PC-3 (cell line): ENCODE measurements at regions not wholly inside any gene's neighbourhood (a gene's known extent, or its start where the extent isn't known, plus 50 kb on each side); places are given as distances from the start of the nearest gene placed in this dataset.

ENCODE experiments used
- ATAC-seq: fragments of 200-7000 bp; cut with Tn5 transposase; 2 replicates; pipeline ENCODE4 v1.9.1; 2020; ENCODE audit warnings: mild to moderate bottlenecking, moderate library complexity
- BruUV-seq: library from RNA; stranded (reverse); fragments of 400-500 nt; replicated peaks from 2 replicates; lab custom pipeline; 2021; lab: Mats Ljungman, UMichigan
- CTCF ChIA-PET: fragments of 300-600 bp; sonication (Branson Sonifier 250); formaldehyde crosslinking; loops from one replicate; lab custom pipeline; 2022; ENCODE audit warnings: antibody characterized with exemption; lab: Charles Lee
- POLR2A ChIA-PET: fragments of 300-600 bp; sonication (Branson Sonifier 250); formaldehyde crosslinking; loops from one replicate; lab custom pipeline; 2022; ENCODE audit warnings: antibody characterized with exemption; ENCODE audit not compliant: unreplicated experiment; lab: Charles Lee
- DNase-seq: peaks from one replicate; pipeline ENCODE4 v3.0.0-alpha.2; 2015
- H2AFZ ChIP-seq: fragments of 300-600 bp; sonication (generic); 2 replicates; pipeline ENCODE4 v1.6.0; 2016; ENCODE audit warnings: antibody characterized with exemption, low read length
- H3F3A ChIP-seq: fragments of 300-600 bp; sonication (generic); one replicate; pipeline ENCODE4 v1.6.0; 2017; ENCODE audit warnings: antibody characterized with exemption, low read length, control low read depth, mild to moderate bottlenecking; ENCODE audit not compliant: unreplicated experiment
- H3K27ac ChIP-seq: fragments of 300-600 bp; sonication (generic); 2 replicates; pipeline ENCODE4 v1.5.1; 2016; ENCODE audit warnings: mild to moderate bottlenecking, low read length
- H3K27me3 ChIP-seq: fragments of 300-600 bp; sonication (generic); 2 replicates; pipeline ENCODE4 v1.6.1; 2016; ENCODE audit warnings: low read length, mixed read lengths
- H3K36me3 ChIP-seq: fragments of 300-600 bp; sonication (generic); 2 replicates; pipeline ENCODE4 v1.6.1; 2016; ENCODE audit warnings: low read depth, mixed run types, low read length, mixed read lengths
- H3K4me1 ChIP-seq: fragments of 300-600 bp; sonication (generic); 2 replicates; pipeline ENCODE4 v1.5.1; 2016; ENCODE audit warnings: low read length; ENCODE audit not compliant: insufficient read depth
- H3K4me2 ChIP-seq: fragments of 300-600 bp; sonication (generic); 2 replicates; pipeline ENCODE4 v1.6.0; 2016; ENCODE audit warnings: low read length
- H3K4me3 ChIP-seq: fragments of 300-600 bp; sonication (generic); 2 replicates; pipeline ENCODE4 v1.5.1; 2016; ENCODE audit warnings: mild to moderate bottlenecking, low read length, mixed read lengths
- H3K79me2 ChIP-seq: fragments of 300-600 bp; sonication (generic); 2 replicates; pipeline ENCODE4 v1.6.1; 2017; ENCODE audit warnings: low read length, mixed read lengths
- H3K9ac ChIP-seq: fragments of 300-600 bp; sonication (generic); 2 replicates; pipeline ENCODE4 v1.6.0; 2016; ENCODE audit warnings: mild to moderate bottlenecking, low read length
- H3K9me2 ChIP-seq: fragments of 300-600 bp; sonication (generic); replicated peaks from 2 replicates; pipeline ENCODE4 v1.6.1; 2016; ENCODE audit warnings: mixed run types, low read length, mixed read lengths
- H3K9me3 ChIP-seq: fragments of 300-600 bp; sonication (generic); 2 replicates; pipeline ENCODE4 v1.6.1; 2016; ENCODE audit warnings: low read length, mixed read lengths
- H4K20me1 ChIP-seq: fragments of 300-600 bp; sonication (generic); 2 replicates; pipeline ENCODE4 v1.6.1; 2016; ENCODE audit warnings: low read length, mixed read lengths
- EZH2 ChIP-seq: fragments of 300-600 bp; sonication (generic); IDR thresholded peaks from one replicate; pipeline ENCODE4 v1.6.1; 2017; ENCODE audit warnings: antibody characterized with exemption, mild to moderate bottlenecking, low read length; ENCODE audit not compliant: unreplicated experiment
- EZH2phosphoT487 ChIP-seq: fragments of 300-600 bp; sonication (generic); IDR thresholded peaks from 2 replicates; pipeline ENCODE4 v1.6.1; 2018; ENCODE audit warnings: mild to moderate bottlenecking, antibody characterized with exemption, low read length, borderline replicate concordance
- intact Hi-C: fragments of 100-400 bp; cut with micrococcal nuclease; formaldehyde crosslinking; loops from 2 replicates; pipeline ENCODE4 v1.9.0; 2023
- TF ChIP-seq, protein P1 (sequence below): fragments of 300-600 bp; sonication (generic); conservative IDR thresholded peaks from 2 replicates; pipeline ENCODE4 v1.5.1; 2017; ENCODE audit warnings: antibody characterized with exemption, low read depth, mild to moderate bottlenecking, low read length

DNA sequence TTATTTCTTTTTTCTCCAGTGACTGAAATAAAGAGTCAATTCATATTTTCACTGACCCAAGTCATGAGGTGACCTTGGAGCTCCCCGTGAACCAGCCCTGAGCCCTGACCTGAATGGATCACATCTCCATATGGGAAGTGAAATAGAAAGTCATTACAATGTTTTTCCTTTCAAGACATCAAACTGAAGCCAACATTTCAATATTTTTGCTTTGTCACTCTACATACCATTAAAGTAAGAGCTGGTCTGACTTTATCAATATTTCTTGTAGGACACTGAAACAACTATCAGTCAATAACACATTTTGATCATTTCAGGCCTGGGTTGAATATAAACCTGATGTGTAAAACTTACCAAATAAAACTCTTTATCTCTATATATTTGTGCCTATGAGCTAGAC is 249.8 kb upstream of the PHF14 start:
- no peak overlapping the region for H3K9ac ChIP-seq
- DNase-seq: no peak
- H3K4me3 ChIP-seq: no peak overlapping the region
- no peak for ATAC-seq
- H3K9me3 ChIP-seq: 0 out of 2 replicates have a peak, but pooled peaks cover 8% of the 10 kb centered on the region
- H3K9me2 ChIP-seq: no peaks in the 10 kb centered on the region
- intact Hi-C loops: loop anchor here (10.0 kb wide), 1 partner anchor 161 kb away; no protein-coding TSS in a partner anchor
- TF ChIP-seq EZH2phosphoT487 (no peak), EZH2 (no peak)
- TF ChIP-seq, protein P1, sequence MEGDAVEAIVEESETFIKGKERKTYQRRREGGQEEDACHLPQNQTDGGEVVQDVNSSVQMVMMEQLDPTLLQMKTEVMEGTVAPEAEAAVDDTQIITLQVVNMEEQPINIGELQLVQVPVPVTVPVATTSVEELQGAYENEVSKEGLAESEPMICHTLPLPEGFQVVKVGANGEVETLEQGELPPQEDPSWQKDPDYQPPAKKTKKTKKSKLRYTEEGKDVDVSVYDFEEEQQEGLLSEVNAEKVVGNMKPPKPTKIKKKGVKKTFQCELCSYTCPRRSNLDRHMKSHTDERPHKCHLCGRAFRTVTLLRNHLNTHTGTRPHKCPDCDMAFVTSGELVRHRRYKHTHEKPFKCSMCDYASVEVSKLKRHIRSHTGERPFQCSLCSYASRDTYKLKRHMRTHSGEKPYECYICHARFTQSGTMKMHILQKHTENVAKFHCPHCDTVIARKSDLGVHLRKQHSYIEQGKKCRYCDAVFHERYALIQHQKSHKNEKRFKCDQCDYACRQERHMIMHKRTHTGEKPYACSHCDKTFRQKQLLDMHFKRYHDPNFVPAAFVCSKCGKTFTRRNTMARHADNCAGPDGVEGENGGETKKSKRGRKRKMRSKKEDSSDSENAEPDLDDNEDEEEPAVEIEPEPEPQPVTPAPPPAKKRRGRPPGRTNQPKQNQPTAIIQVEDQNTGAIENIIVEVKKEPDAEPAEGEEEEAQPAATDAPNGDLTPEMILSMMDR: no peak
- no TSS peak for BruUV-seq
- no peaks in the 10 kb centered on the region for H4K20me1 ChIP-seq
- no peaks in the 10 kb centered on the region for H3K79me2 ChIP-seq
- no peak overlapping the region for H2AFZ ChIP-seq
- H3K36me3 ChIP-seq: no peaks in the 10 kb centered on the region
- ChIA-PET CTCF (no interaction called here), POLR2A (no interaction called here)
- no peak overlapping the region for H3K4me2 ChIP-seq
- no peaks in the 10 kb centered on the region for H3F3A ChIP-seq
- H3K4me1 ChIP-seq: no peaks in the 10 kb centered on the region
- H3K27ac ChIP-seq: no peak overlapping the region
- H3K27me3 ChIP-seq: no peaks in the 10 kb centered on the region

DNA sequence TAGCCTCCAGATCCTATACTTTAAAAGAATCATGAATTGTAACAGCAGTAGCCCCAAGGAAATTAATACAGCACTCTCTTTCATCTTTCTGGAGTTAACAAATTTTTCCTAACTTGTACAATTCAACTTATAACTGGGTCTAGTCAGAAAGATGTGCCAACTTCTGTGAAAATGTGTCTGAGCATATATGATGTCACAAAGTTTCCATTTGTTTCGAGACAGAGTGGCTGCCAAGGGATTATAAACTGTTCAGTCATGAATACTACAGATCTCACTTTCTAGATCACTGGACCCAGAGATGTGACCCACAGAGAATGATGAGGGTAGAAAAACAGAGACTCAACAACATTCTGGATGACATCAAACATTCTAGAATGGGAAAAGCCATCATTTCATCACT is 249.2 kb upstream of the PHF14 start:
- DNase-seq (no peak), ATAC-seq (no peak)
- no peaks in the 10 kb centered on the region for H3K4me1 ChIP-seq
- H3K27ac ChIP-seq: no peak overlapping the region
- no peak overlapping the region for H2AFZ ChIP-seq
- no peaks in the 10 kb centered on the region for H3K9me2 ChIP-seq
- H3K36me3 ChIP-seq: no peaks in the 10 kb centered on the region
- H3K79me2 ChIP-seq: no peaks in the 10 kb centered on the region
- H3K9ac ChIP-seq: no peak overlapping the region
- no peak for TF ChIP-seq EZH2phosphoT487
- TF ChIP-seq, protein P1: no peak
- TF ChIP-seq EZH2: no peak
- H3K9me3 ChIP-seq: 0 out of 2 replicates have a peak, but pooled peaks cover 14% of the 10 kb centered on the region
- no peaks in the 10 kb centered on the region for H4K20me1 ChIP-seq
- no peak overlapping the region for H3K4me3 ChIP-seq
- POLR2A ChIA-PET: no interaction called here
- intact Hi-C loops: loop anchor here (10.0 kb wide), 1 partner anchor 160 kb away; no protein-coding TSS in a partner anchor
- no peak overlapping the region for H3K4me2 ChIP-seq
- CTCF ChIA-PET: no interaction called here
- H3K27me3 ChIP-seq: no peaks in the 10 kb centered on the region
- BruUV-seq: no TSS peak
- H3F3A ChIP-seq: no peaks in the 10 kb centered on the region

DNA sequence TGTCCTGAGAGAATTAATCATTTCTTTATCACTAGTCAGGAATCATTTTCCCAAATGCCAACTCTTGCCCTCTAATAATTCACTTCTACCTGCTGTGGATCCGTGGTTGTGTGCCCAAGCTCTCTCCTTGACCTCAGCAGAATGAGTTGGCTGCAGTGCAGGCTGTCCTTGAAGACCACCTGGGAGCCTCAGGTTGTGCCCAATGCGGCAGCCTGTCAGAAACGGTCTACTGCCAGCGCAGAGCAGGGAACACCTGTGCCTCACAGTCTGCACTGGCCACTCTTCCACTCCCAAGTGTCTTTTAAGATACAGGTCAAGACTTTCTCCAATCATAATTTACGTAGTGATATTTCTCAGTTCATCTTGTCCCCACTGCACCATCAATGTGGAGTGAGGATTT is 246.0 kb upstream of the PHF14 start:
- no peaks in the 10 kb centered on the region for H3F3A ChIP-seq
- DNase-seq (no peak), ATAC-seq (no peak)
- intact Hi-C loops: loop anchor here (10.0 kb wide), 1 partner anchor 157 kb away; no protein-coding TSS in a partner anchor
- H3K9me3 ChIP-seq: 0 out of 2 replicates have a peak, but pooled peaks cover 19% of the 10 kb centered on the region
- H3K27me3 ChIP-seq: no peaks in the 10 kb centered on the region
- H3K36me3 ChIP-seq: no peaks in the 10 kb centered on the region
- BruUV-seq: no TSS peak
- no peaks in the 10 kb centered on the region for H3K79me2 ChIP-seq
- TF ChIP-seq EZH2phosphoT487: no peak
- no peak for TF ChIP-seq EZH2
- TF ChIP-seq, protein P1: no peak
- H4K20me1 ChIP-seq: no peaks in the 10 kb centered on the region
- ChIA-PET CTCF (no interaction called here), POLR2A (no interaction called here)
- H3K27ac ChIP-seq: no peak overlapping the region
- H2AFZ ChIP-seq: no peak overlapping the region
- no peaks in the 10 kb centered on the region for H3K4me1 ChIP-seq
- H3K9ac ChIP-seq: no peak overlapping the region
- no peak overlapping the region for H3K4me3 ChIP-seq
- H3K4me2 ChIP-seq: no peak overlapping the region
- no peaks in the 10 kb centered on the region for H3K9me2 ChIP-seq
